GM19193 (cell line): ENCODE measurements at regions not wholly inside any gene's neighbourhood (a gene's known extent, or its start where the extent isn't known, plus 50 kb on each side); places are given as distances from the start of the nearest gene placed in this dataset.

ENCODE experiments used
- POLR2A ChIP-seq: IDR thresholded peaks from 4 replicates; pipeline ENCODE4 v1.6.1; 2011; ENCODE audit not compliant: insufficient read depth, insufficient read length; ENCODE audit errors: extremely low read depth

GRCh38 chr7:155204744-155205367, 92.8 kb upstream of the INSIG1 start:
- TF ChIP-seq POLR2A = no peak

GRCh38 chr7:155205368-155206317, 92.0 kb upstream of the INSIG1 start:
- peak; percentile 60 for TF ChIP-seq POLR2A

- TF ChIP-seq POLR2A = no peak
Observed at GRCh38 chr7:155206318-155207020, 91.2 kb upstream of the INSIG1 start.

- TF ChIP-seq POLR2A = no peak
Observed at GRCh38 chr7:155207326-155208002, 90.2 kb upstream of the INSIG1 start.

GRCh38 chr7:155208681-155209477, 88.8 kb upstream of the INSIG1 start:
- TF ChIP-seq POLR2A = no peak

GRCh38 chr7:155209478-155210319, 88.0 kb upstream of the INSIG1 start:
- no peak for TF ChIP-seq POLR2A

GRCh38 chr7:155210356-155210755, 87.3 kb upstream of the INSIG1 start:
- TF ChIP-seq POLR2A = no peak

GRCh38 chr7:155211173-155211572, 86.5 kb upstream of the INSIG1 start:
- no peak for TF ChIP-seq POLR2A

- no peak for TF ChIP-seq POLR2A
Observed at GRCh38 chr7:155211761-155212160, 85.9 kb upstream of the INSIG1 start.

- TF ChIP-seq POLR2A = no peak
Observed at GRCh38 chr7:155212301-155213015, 85.2 kb upstream of the INSIG1 start.

GRCh38 chr7:155213385-155213784, 84.3 kb upstream of the INSIG1 start:
- no peak for TF ChIP-seq POLR2A

GRCh38 chr7:155213955-155214740, 83.5 kb upstream of the INSIG1 start:
- TF ChIP-seq POLR2A = no peak
